DND-41 (cell line): ENCODE measurements at regions not wholly inside any gene's neighbourhood (a gene's known extent, or its start where the extent isn't known, plus 50 kb on each side); places are given as distances from the start of the nearest gene placed in this dataset.

Experiments
- CTCF ChIP-seq: IDR thresholded peaks from 2 replicates; pipeline ENCODE4 v1.5.1; 2012; ENCODE audit warnings: borderline replicate concordance, low read length, moderate library complexity, mild to moderate bottlenecking; ENCODE audit not compliant: poor library complexity, severe bottlenecking; ENCODE audit errors: extremely low read depth
- EZH2 ChIP-seq: IDR thresholded peaks from 3 replicates; pipeline ENCODE4 v1.6.1; 2012; ENCODE audit warnings: borderline replicate concordance, low read depth, mild to moderate bottlenecking, moderate library complexity, low read length, inconsistent platforms; ENCODE audit not compliant: severe bottlenecking

- TF ChIP-seq CTCF (no peak), EZH2 (no peak)
Measured at GRCh38 chr11:90756617-90757016, 533.8 kb upstream of the CHORDC1 start.
